ENCODE measurements at regions not wholly inside any gene's neighbourhood (a gene's known extent, or its start where the extent isn't known, plus 50 kb on each side); places are given as distances from the start of the nearest gene placed in this dataset.
"Not testable (repeated sequence)": the region's sequence is repeated elsewhere in the genome, so short reads cannot be mapped to it uniquely, and the experiment has no call there.

- H3K27ac ChIP-seq: peak overlapping the region; percentile 3; the same call in 1 of the 2 replicates
- no peak for TF ChIP-seq CTCF (IDR thresholded peaks at IDR 0.05)
These were observed 1028.5 kb downstream of the NR2F1-AS1 start for GRCh38 chr5:92552206-92553160.

DNA sequence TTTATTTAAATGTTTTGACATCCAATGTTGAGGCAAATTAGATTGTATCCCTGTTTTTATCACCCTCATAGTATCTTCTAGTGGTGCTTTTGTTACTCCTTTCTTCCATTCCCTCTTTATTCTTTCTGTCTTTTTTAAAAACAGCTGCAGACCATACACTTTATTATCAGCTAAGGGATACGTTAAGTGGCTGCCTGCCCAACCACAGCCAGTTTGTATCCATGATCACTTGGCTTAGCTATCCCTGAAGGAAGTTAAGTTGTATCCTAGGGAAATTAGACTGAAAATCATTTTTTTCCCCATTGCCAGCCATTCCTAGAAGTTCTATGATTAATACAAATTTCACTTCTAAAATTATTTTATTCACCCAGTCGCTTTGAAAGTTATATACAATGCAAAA is 1032.7 kb downstream of the NR2F1-AS1 start:
- TF ChIP-seq CTCF (IDR thresholded peaks at IDR 0.05) (no peak), ZFX (IDR thresholded peaks at IDR 0.05; ENCODE audit: borderline replicate concordance) (no peak)

DNA sequence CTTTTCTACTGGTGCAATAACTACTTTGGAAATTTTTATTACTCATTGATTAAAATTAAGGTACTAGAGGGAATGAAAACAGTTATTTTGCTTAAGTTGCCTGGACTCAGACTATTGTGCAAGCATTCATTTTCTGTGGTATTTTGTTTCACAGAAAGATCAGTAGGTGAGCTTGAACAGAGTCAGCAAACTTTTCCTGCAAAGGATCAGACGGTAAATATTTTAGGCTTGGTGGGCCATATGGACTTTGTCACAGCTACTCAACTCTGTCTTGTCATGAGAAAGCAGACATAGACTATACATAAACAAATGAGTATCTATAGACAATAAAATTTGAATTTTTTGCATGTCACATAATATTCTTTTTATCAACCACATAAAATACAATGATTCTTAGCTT is 1036.4 kb downstream of the NR2F1-AS1 start:
- H3K27ac ChIP-seq: no peak overlapping the region
- no peak for TF ChIP-seq ZFX (IDR thresholded peaks at IDR 0.05; ENCODE audit: borderline replicate concordance)
- TF ChIP-seq CTCF (IDR thresholded peaks at IDR 0.05): no peak

More for the DNA sequence above, 1032.7 kb downstream of the NR2F1-AS1 start:
- no peak overlapping the region for H3K27ac ChIP-seq

DNA sequence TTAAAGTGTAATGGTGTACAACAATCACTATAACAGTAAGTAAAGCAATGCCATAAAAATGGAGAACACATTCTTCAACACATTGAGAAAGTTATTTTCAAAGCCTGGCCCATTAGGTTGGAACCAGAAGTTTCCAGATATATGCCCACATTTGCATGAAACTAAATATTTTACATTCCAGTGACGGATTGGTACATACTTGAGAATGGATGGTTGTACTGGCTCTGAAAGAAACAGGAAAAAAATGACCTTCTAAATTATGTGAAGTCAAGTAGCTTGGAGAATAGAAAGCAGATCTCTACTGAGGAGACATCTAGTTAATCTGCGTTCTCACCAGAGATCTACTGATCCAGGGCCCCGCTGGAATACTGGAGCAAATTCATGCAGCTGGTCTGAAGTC is 1037.0 kb downstream of the NR2F1-AS1 start:
- TF ChIP-seq CTCF (IDR thresholded peaks at IDR 0.05) (no peak), ZFX (IDR thresholded peaks at IDR 0.05; ENCODE audit: borderline replicate concordance) (no peak)

GRCh38 chr5:92543201-92543600 is 1037.8 kb downstream of the NR2F1-AS1 start:
- H3K27ac ChIP-seq: no peak overlapping the region
- TF ChIP-seq ZFX (IDR thresholded peaks at IDR 0.05; ENCODE audit: borderline replicate concordance) (no peak), CTCF (IDR thresholded peaks at IDR 0.05) (no peak)

More for the DNA sequence above, 1037.0 kb downstream of the NR2F1-AS1 start:
- no peak overlapping the region for H3K27ac ChIP-seq

- H3K27ac ChIP-seq: not testable (repeated sequence)
These were observed 1039.0 kb downstream of the NR2F1-AS1 start for GRCh38 chr5:92542017-92542416.

GRCh38 chr5:92527311-92528078 is 1053.5 kb downstream of the NR2F1-AS1 start:
- H3K27ac ChIP-seq: no peak overlapping the region
- no peak for TF ChIP-seq CTCF (IDR thresholded peaks at IDR 0.05)
- TF ChIP-seq ZFX (IDR thresholded peaks at IDR 0.05; ENCODE audit: borderline replicate concordance): no peak
